H1 (cell line): ENCODE measurements at regions not wholly inside any gene's neighbourhood (a gene's known extent, or its start where the extent isn't known, plus 50 kb on each side); places are given as distances from the start of the nearest gene placed in this dataset.

ENCODE experiments used
- CTCF ChIA-PET: fragments of 300-600 bp; sonication (Branson Sonifier 250); formaldehyde crosslinking; loops from one replicate; lab custom pipeline; 2021; ENCODE audit not compliant: partially characterized antibody; lab: Charles Lee
- POLR2A ChIA-PET: fragments of 300-600 bp; sonication (Branson Sonifier 250); formaldehyde crosslinking; loops from one replicate; lab custom pipeline; 2021; ENCODE audit warnings: inconsistent platforms; ENCODE audit not compliant: partially characterized antibody; lab: Charles Lee
- DNase-seq, 2 experiments: peaks; one replicate each; pipeline versions ENCODE4 v3.0.0 to v3.0.0-alpha.2; 2010 to 2022; ENCODE audit warnings: low spot score in 2 of 2, low read depth in 1 of 2, mixed read lengths in 1 of 2
- FAIRE-seq: peaks from 2 replicates; lab custom pipeline; 2011; peaks lifted over from hg19 to GRCh38; lab: Jason Lieb, UNC
- H2AFZ ChIP-seq: 2 replicates; pipeline ENCODE4 v1.8.1; 2012; ENCODE audit warnings: low read length, inconsistent platforms
- H2AK5ac ChIP-seq: 2 replicates; pipeline ENCODE4 v1.6.1; 2013; ENCODE audit warnings: low read depth, low read length
- H2BK120ac ChIP-seq: replicated peaks from 2 replicates; pipeline ENCODE3; 2013; ENCODE audit warnings: low read depth, low read length, inconsistent platforms
- H2BK12ac ChIP-seq: 2 replicates; pipeline ENCODE4 v1.6.1; 2013; ENCODE audit warnings: low read depth, low read length
- H2BK15ac ChIP-seq: 2 replicates; pipeline ENCODE4 v1.6.1; 2013; ENCODE audit warnings: low read length
- H2BK20ac ChIP-seq: 2 replicates; pipeline ENCODE4 v1.6.1; 2013; ENCODE audit warnings: low read length
- H2BK5ac ChIP-seq: 2 replicates; pipeline ENCODE4 v1.6.1; 2013; ENCODE audit warnings: low read depth, low read length
- H3K14ac ChIP-seq: 2 replicates; pipeline ENCODE4 v1.6.1; 2013; ENCODE audit warnings: inconsistent platforms; ENCODE audit not compliant: insufficient read length
- H3K18ac ChIP-seq: 2 replicates; pipeline ENCODE4 v1.6.1; 2013; ENCODE audit warnings: low read length; ENCODE audit errors: extremely low read depth
- H3K23ac ChIP-seq: 2 replicates; pipeline ENCODE4 v1.6.1; 2013; ENCODE audit warnings: inconsistent platforms; ENCODE audit not compliant: insufficient read length
- H3K23me2 ChIP-seq: 2 replicates; pipeline ENCODE4 v1.6.1; 2013; ENCODE audit warnings: low read depth, low read length
- H3K27ac ChIP-seq: 2 replicates; pipeline ENCODE4 v1.6.1; 2011; ENCODE audit warnings: low read depth, low read length, inconsistent platforms
- H3K27me3 ChIP-seq, 4 experiments: replicated peaks in 1 of 4; 1 replicate in 1 of 4; 2 replicates in 3 of 4; pipeline versions ENCODE4 v1.6.1 to v1.8.1; 2011 to 2013; ENCODE audit warnings: low read length in 3 of 4, mild to moderate bottlenecking in 3 of 4, inconsistent platforms in 2 of 4, mixed read lengths in 2 of 4, moderate library complexity in 1 of 4; ENCODE audit not compliant: control insufficient read depth in 3 of 4, insufficient read depth in 3 of 4; ENCODE audit errors: extremely low read depth in 1 of 4
- H3K36me3 ChIP-seq, 4 experiments: 2 replicates each; pipeline versions ENCODE4 v1.6.1 to v1.8.1; 2011 to 2013; ENCODE audit warnings: mild to moderate bottlenecking in 4 of 4, low read length in 3 of 4, moderate library complexity in 2 of 4, control low read depth in 1 of 4, inconsistent platforms in 1 of 4; ENCODE audit not compliant: insufficient read depth in 4 of 4, control insufficient read depth in 2 of 4
- H3K4ac ChIP-seq: replicated peaks from 2 replicates; pipeline ENCODE3; 2013; ENCODE audit warnings: low read length, low read depth, mixed read lengths, inconsistent platforms; ENCODE audit not compliant: insufficient read length
- H3K4me1 ChIP-seq, 4 experiments: replicated peaks in 1 of 4; 1 replicate in 1 of 4; 2 replicates in 3 of 4; pipeline versions ENCODE4 v1.6.1 to v1.8.1; 2011 to 2013; ENCODE audit warnings: low read length in 3 of 4, inconsistent platforms in 2 of 4, mixed read lengths in 1 of 4; ENCODE audit not compliant: insufficient read depth in 4 of 4, control insufficient read depth in 3 of 4
- H3K4me2 ChIP-seq, 2 experiments: 2 replicates each; pipeline versions ENCODE4 v1.6.1 to v1.8.1; 2011 to 2013; ENCODE audit warnings: low read depth in 2 of 2, low read length in 2 of 2, control low read depth in 1 of 2, inconsistent platforms in 1 of 2, mild to moderate bottlenecking in 1 of 2; ENCODE audit not compliant: insufficient read depth in 1 of 2
- H3K4me3 ChIP-seq, 4 experiments: fragments of 200-600, 300-600 bp in 1 of 4; sonication (generic), shearing (Covaris generic), sonication (Bioruptor Twin) in 1 of 4; 2 replicates each; pipeline versions ENCODE4 v1.5.1 to v1.8.1; 2011 to 2016; ENCODE audit warnings: low read length in 4 of 4, low read depth in 3 of 4, control low read depth in 2 of 4, inconsistent platforms in 2 of 4, mild to moderate bottlenecking in 2 of 4, mixed read lengths in 1 of 4, moderate library complexity in 1 of 4; ENCODE audit not compliant: insufficient read depth in 2 of 4; ENCODE audit errors: extremely low read depth in 1 of 4
- H3K56ac ChIP-seq: replicated peaks from 2 replicates; pipeline ENCODE3; 2013; ENCODE audit warnings: low read depth, mild to moderate bottlenecking, mixed read lengths, low read length, inconsistent platforms; ENCODE audit not compliant: insufficient read length
- H3K79me1 ChIP-seq: 2 replicates; pipeline ENCODE4 v1.6.1; 2013; ENCODE audit warnings: low read depth, low read length, control low read depth
- H3K79me2 ChIP-seq, 2 experiments: 2 replicates each; pipeline versions ENCODE4 v1.6.1 to v1.8.1; 2012 to 2013; ENCODE audit warnings: low read length in 2 of 2, mild to moderate bottlenecking in 2 of 2, inconsistent platforms in 1 of 2; ENCODE audit not compliant: insufficient read depth in 2 of 2, control insufficient read depth in 1 of 2
- H3K9ac ChIP-seq, 4 experiments: replicated peaks in 1 of 4; 1 replicate in 1 of 4; 2 replicates in 3 of 4; pipeline versions ENCODE4 v1.6.1 to v1.8.1; 2011 to 2013; ENCODE audit warnings: low read depth in 3 of 4, low read length in 3 of 4, control low read depth in 2 of 4, mild to moderate bottlenecking in 2 of 4, moderate library complexity in 2 of 4, inconsistent platforms in 1 of 4; ENCODE audit errors: extremely low read depth in 1 of 4
- H3K9me3 ChIP-seq, 2 experiments: 2 replicates each; pipeline versions ENCODE4 v1.6.1 to v1.8.1; 2012 to 2013; ENCODE audit warnings: mild to moderate bottlenecking in 2 of 2, moderate library complexity in 2 of 2, control low read depth in 1 of 2, inconsistent platforms in 1 of 2, low read depth in 1 of 2, low read length in 1 of 2, mixed read lengths in 1 of 2; ENCODE audit not compliant: insufficient read depth in 2 of 2
- H4K20me1 ChIP-seq, 2 experiments: replicated peaks in 1 of 2; 2 replicates each; pipeline versions ENCODE3 to v1.8.1; 2011 to 2013; ENCODE audit warnings: inconsistent platforms in 2 of 2, low read length in 2 of 2, mild to moderate bottlenecking in 1 of 2; ENCODE audit not compliant: insufficient read depth in 2 of 2, control insufficient read depth in 1 of 2
- H4K5ac ChIP-seq: 2 replicates; pipeline ENCODE4 v1.6.1; 2013; ENCODE audit warnings: low read length, low read depth, mixed read lengths, inconsistent platforms; ENCODE audit not compliant: insufficient read length
- H4K8ac ChIP-seq: 2 replicates; pipeline ENCODE4 v1.8.0; 2013; ENCODE audit warnings: mild to moderate bottlenecking, moderate library complexity, low read length, inconsistent platforms; ENCODE audit not compliant: insufficient read depth; ENCODE audit errors: extremely low read depth
- H4K91ac ChIP-seq: replicated peaks from 2 replicates; pipeline ENCODE3; 2013; ENCODE audit warnings: low read length, mixed read lengths, inconsistent platforms; ENCODE audit not compliant: insufficient read length
- BRCA1 ChIP-seq: IDR thresholded peaks from 2 replicates; pipeline ENCODE4 v1.6.1; 2012; ENCODE audit warnings: low read depth, low read length, improper control_type of control experiment
- CEBPB ChIP-seq: IDR thresholded peaks from 2 replicates; pipeline ENCODE4 v1.6.1; 2012; ENCODE audit warnings: low read depth, low read length
- CHD1 ChIP-seq: IDR thresholded peaks from 2 replicates; pipeline ENCODE4 v1.6.1; 2012; ENCODE audit warnings: low read depth, low read length, improper control_type of control experiment
- CREB1 ChIP-seq: IDR thresholded peaks from 2 replicates; pipeline ENCODE4 v1.6.1; 2012; ENCODE audit warnings: inconsistent platforms
- NRF1 ChIP-seq: IDR thresholded peaks from 2 replicates; pipeline ENCODE4 v1.6.1; 2011; ENCODE audit warnings: mild to moderate bottlenecking, low read depth, low read length, improper control_type of control experiment
- PHF8 ChIP-seq: fragments of 200-600 bp; sonication (generic); conservative IDR thresholded peaks from 2 replicates; pipeline ENCODE4 v1.7.1; 2012; ENCODE audit warnings: low read depth, mild to moderate bottlenecking, inconsistent platforms, low read length, moderate library complexity
- RXRA ChIP-seq: IDR thresholded peaks from 2 replicates; pipeline ENCODE4 v1.6.1; 2011; ENCODE audit warnings: low read depth, mild to moderate bottlenecking, low read length, moderate library complexity; ENCODE audit not compliant: insufficient read depth
- SIX5 ChIP-seq: IDR thresholded peaks from 2 replicates; pipeline ENCODE4 v1.6.1; 2011; ENCODE audit warnings: mild to moderate bottlenecking, low read depth, low read length
- SP1 ChIP-seq: IDR thresholded peaks from 2 replicates; pipeline ENCODE4 v1.6.1; 2011; ENCODE audit warnings: low read depth, low read length
- SP2 ChIP-seq: IDR thresholded peaks from 2 replicates; pipeline ENCODE4 v1.6.1; 2012; ENCODE audit warnings: mild to moderate bottlenecking, low read length, inconsistent platforms
- TCF12 ChIP-seq: IDR thresholded peaks from 2 replicates; pipeline ENCODE4 v1.6.1; 2011; ENCODE audit warnings: low read depth, mild to moderate bottlenecking, low read length
- YY1 ChIP-seq: IDR thresholded peaks from 2 replicates; pipeline ENCODE4 v1.6.1; 2011; ENCODE audit warnings: low read depth, mild to moderate bottlenecking, low read length
- WGBS, 2 experiments: shearing (Covaris generic) in 1 of 2; methylation state at CpG; one replicate each; pipeline versions ENCODE4 v1.1.6 to v1.1.7; 2013 to 2015; ENCODE audit warnings: low lambda C conversion rate in 2 of 2, mixed read lengths in 2 of 2, inconsistent platforms in 1 of 2, low coverage in 1 of 2, missing lambda C conversion rate in 1 of 2; ENCODE audit not compliant: insufficient replicate concordance in 2 of 2, insufficient coverage in 1 of 2, insufficient read length in 1 of 2; ENCODE audit errors: extremely low coverage in 1 of 2, missing lambda C conversion rate in 1 of 2; 5-methylcytosine and 5-hydroxymethylcytosine counted together
- TF ChIP-seq, protein P1 (sequence below), 3 experiments: IDR thresholded peaks; 1 replicate in 2 of 3; 2 replicates in 1 of 3; pipeline versions ENCODE4 v1.5.1 to v1.6.1; 2011; ENCODE audit warnings: low read length in 3 of 3, mild to moderate bottlenecking in 3 of 3, inconsistent platforms in 2 of 3, low read depth in 1 of 3, moderate library complexity in 1 of 3; ENCODE audit not compliant: insufficient read depth in 1 of 3; ENCODE audit errors: control extremely low read depth in 1 of 3

GRCh38 chr13:70959035-70959775 lies 851.0 kb upstream of the KLHL1 start:
- Histone ChIP-seq H2AK5ac (no peak overlapping the region), H3K23ac (no peak overlapping the region), H3K27ac (no peak overlapping the region), H4K91ac (no peak overlapping the region), H3K36me3 (no peaks in the 10 kb centered on the region), H3K4me3 (no peak overlapping the region), H3K79me2 (no peaks in the 10 kb centered on the region), H2BK15ac (no peak overlapping the region), H3K27me3 (no peaks in the 10 kb centered on the region), H3K4me2 (no peak overlapping the region), H3K56ac (no peak overlapping the region), H3K23me2 (no peaks in the 10 kb centered on the region), H4K8ac (no peak overlapping the region), H2BK120ac (no peak overlapping the region), H3K4me1 (no peaks in the 10 kb centered on the region), H3K9me3 (no peaks in the 10 kb centered on the region), H2BK20ac (no peak overlapping the region), H2AFZ (no peak overlapping the region), H3K14ac (no peak overlapping the region), H3K79me1 (no peaks in the 10 kb centered on the region), H3K18ac (no peak overlapping the region), H2BK5ac (no peak overlapping the region), H4K5ac (no peak overlapping the region), H4K20me1 (no peaks in the 10 kb centered on the region), H3K9ac (no peak overlapping the region), H2BK12ac (no peak overlapping the region), H3K4ac (no peak overlapping the region)
- FAIRE-seq, result no peak
- no peak for DNase-seq
- WGBS, 2 experiments, result 85% methylated on average over 4 of the region's 4 CpGs; no CpG with 5 or more reads in 1 of the 2 experiments
- CTCF ChIA-PET, result interaction anchor here (0.7 to 1.8 kb wide), 8 partner anchors 14 to 60 kb away, joined by 3 to 5 read pairs (median 4); no protein-coding TSS in a partner anchor
- POLR2A ChIA-PET, result no interaction called here
- TF ChIP-seq CHD1 (no peak), CREB1 (no peak), BRCA1 (no peak), SP2 (no peak), RXRA (no peak), PHF8 (no peak), CEBPB (no peak), YY1 (no peak), TCF12 (no peak), SIX5 (no peak), NRF1 (no peak), SP1 (no peak)
- TF ChIP-seq, protein P1, sequence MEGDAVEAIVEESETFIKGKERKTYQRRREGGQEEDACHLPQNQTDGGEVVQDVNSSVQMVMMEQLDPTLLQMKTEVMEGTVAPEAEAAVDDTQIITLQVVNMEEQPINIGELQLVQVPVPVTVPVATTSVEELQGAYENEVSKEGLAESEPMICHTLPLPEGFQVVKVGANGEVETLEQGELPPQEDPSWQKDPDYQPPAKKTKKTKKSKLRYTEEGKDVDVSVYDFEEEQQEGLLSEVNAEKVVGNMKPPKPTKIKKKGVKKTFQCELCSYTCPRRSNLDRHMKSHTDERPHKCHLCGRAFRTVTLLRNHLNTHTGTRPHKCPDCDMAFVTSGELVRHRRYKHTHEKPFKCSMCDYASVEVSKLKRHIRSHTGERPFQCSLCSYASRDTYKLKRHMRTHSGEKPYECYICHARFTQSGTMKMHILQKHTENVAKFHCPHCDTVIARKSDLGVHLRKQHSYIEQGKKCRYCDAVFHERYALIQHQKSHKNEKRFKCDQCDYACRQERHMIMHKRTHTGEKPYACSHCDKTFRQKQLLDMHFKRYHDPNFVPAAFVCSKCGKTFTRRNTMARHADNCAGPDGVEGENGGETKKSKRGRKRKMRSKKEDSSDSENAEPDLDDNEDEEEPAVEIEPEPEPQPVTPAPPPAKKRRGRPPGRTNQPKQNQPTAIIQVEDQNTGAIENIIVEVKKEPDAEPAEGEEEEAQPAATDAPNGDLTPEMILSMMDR (IDR thresholded peaks at IDR 0.05; ENCODE audit: control extremely low read depth in 1 of 3, insufficient read depth in 1 of 3, low read depth in 1 of 3, low read length in 3 of 3), result no peak
